Esophagus squamous epithelium (tissue), 4 donors: ENCODE measurements at regions not wholly inside any gene's neighbourhood (a gene's known extent, or its start where the extent isn't known, plus 50 kb on each side); places are given as distances from the start of the nearest gene placed in this dataset.

Experiments used
- POLR2A ChIP-seq, 4 donors: fragments of 450-650 bp; IDR thresholded peaks; one replicate each; pipeline ENCODE4 v1.6.1; 2017; ENCODE audit warnings: antibody characterized with exemption in 4 of 4, mild to moderate bottlenecking in 4 of 4, moderate library complexity in 3 of 4
- TF ChIP-seq, protein P1 (sequence below), 6 experiments: fragments of 450-650 bp in 4 of 6; fragments of 200-600 bp in 2 of 6; sonication (generic) in 2 of 6; IDR thresholded peaks; one replicate each; pipeline ENCODE4 v1.5.1; 2016 to 2019; ENCODE audit warnings: antibody characterized with exemption in 6 of 6, mild to moderate bottlenecking in 4 of 6, moderate library complexity in 4 of 6

DNA sequence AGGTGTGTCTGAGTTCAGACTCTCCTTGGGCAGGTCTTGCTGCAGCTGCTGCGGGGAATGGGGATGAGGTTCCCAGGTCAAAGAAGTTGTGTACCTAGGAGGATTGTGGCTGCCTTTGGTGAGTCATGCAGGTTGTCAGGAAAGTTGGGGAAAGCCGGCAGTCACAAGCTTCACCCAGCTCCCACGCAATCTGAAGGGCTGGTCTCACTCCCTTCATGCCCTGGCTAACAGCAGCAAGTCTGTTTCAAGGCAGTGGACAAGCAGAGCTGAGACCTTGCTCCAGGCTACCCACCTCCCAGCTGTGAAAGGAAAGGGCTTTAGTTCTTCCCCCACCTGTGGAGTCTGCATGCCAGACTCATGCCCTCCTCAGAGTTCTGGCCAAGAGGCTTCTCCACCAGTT lies 287.2 kb downstream of the DTHD1 start:
- TF ChIP-seq, protein P1, sequence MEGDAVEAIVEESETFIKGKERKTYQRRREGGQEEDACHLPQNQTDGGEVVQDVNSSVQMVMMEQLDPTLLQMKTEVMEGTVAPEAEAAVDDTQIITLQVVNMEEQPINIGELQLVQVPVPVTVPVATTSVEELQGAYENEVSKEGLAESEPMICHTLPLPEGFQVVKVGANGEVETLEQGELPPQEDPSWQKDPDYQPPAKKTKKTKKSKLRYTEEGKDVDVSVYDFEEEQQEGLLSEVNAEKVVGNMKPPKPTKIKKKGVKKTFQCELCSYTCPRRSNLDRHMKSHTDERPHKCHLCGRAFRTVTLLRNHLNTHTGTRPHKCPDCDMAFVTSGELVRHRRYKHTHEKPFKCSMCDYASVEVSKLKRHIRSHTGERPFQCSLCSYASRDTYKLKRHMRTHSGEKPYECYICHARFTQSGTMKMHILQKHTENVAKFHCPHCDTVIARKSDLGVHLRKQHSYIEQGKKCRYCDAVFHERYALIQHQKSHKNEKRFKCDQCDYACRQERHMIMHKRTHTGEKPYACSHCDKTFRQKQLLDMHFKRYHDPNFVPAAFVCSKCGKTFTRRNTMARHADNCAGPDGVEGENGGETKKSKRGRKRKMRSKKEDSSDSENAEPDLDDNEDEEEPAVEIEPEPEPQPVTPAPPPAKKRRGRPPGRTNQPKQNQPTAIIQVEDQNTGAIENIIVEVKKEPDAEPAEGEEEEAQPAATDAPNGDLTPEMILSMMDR (IDR thresholded peaks at IDR 0.05) = no peak
- TF ChIP-seq POLR2A (IDR thresholded peaks at IDR 0.05) = no peak
